ENCODE measurements at regions not wholly inside any gene's neighbourhood (a gene's known extent, or its start where the extent isn't known, plus 50 kb on each side); places are given as distances from the start of the nearest gene placed in this dataset.

- TF ChIP-seq CTCF (IDR thresholded peaks at IDR 0.05; ENCODE audit: extremely low read depth in 1 of 2, insufficient read depth in 1 of 2, low read depth in 1 of 2, low read length in 2 of 2) (no peak), POLR2AphosphoS5 (IDR thresholded peaks at IDR 0.05; ENCODE audit: insufficient read depth, low read depth, low read length) (no peak), EZH2 (IDR thresholded peaks at IDR 0.05; ENCODE audit: borderline replicate concordance, low read depth, low read length, severe bottlenecking) (no peak), POLR2A (IDR thresholded peaks at IDR 0.05; ENCODE audit: low read depth, low read length) (no peak), MYC (IDR thresholded peaks at IDR 0.05; ENCODE audit: low read depth, low read length) (no peak)
These were observed 105.3 kb upstream of the UBE3A start for GRCh38 chr15:25544076-25544475.
